ENCODE measurements at regions not wholly inside any gene's neighbourhood (a gene's known extent, or its start where the extent isn't known, plus 50 kb on each side); places are given as distances from the start of the nearest gene placed in this dataset.

DNA sequence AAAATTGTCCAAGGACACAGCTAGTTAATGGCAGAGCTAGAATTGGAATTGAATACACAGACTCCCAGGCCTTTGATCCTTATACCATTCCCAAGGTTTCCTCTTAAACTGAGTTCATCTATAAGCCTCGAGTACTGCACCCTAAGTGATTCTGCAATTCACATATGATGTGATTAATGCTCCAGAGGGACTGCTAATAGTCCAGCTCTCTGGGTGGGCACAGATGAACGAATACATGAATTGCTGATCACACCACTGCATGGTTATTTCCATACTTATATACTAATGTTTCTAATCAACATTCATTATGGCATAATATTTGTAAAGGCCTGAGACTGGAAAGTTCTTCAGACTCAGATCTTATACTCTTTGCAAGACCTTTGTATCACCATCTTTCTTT is 101.8 kb downstream of the NUFIP1 start:
- Mint-ChIP-seq H3K4me3 (ENCODE audit: unreplicated experiment) (no peak overlapping the region), H3K36me3 (ENCODE audit: unreplicated experiment) (no peaks in the 10 kb centered on the region), H3K27me3 (ENCODE audit: unreplicated experiment) (no peaks in the 10 kb centered on the region), H3K9me3 (ENCODE audit: unreplicated experiment) (no peaks in the 10 kb centered on the region), H3K4me1 (ENCODE audit: low read depth, unreplicated experiment) (no peaks in the 10 kb centered on the region), H3K27ac (ENCODE audit: unreplicated experiment) (no peak overlapping the region)
- TF ChIP-seq, protein P1, sequence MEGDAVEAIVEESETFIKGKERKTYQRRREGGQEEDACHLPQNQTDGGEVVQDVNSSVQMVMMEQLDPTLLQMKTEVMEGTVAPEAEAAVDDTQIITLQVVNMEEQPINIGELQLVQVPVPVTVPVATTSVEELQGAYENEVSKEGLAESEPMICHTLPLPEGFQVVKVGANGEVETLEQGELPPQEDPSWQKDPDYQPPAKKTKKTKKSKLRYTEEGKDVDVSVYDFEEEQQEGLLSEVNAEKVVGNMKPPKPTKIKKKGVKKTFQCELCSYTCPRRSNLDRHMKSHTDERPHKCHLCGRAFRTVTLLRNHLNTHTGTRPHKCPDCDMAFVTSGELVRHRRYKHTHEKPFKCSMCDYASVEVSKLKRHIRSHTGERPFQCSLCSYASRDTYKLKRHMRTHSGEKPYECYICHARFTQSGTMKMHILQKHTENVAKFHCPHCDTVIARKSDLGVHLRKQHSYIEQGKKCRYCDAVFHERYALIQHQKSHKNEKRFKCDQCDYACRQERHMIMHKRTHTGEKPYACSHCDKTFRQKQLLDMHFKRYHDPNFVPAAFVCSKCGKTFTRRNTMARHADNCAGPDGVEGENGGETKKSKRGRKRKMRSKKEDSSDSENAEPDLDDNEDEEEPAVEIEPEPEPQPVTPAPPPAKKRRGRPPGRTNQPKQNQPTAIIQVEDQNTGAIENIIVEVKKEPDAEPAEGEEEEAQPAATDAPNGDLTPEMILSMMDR (IDR thresholded peaks at IDR 0.05; ENCODE audit: partially characterized antibody, unreplicated experiment) = no peak
- DNase-seq = no peak

DNA sequence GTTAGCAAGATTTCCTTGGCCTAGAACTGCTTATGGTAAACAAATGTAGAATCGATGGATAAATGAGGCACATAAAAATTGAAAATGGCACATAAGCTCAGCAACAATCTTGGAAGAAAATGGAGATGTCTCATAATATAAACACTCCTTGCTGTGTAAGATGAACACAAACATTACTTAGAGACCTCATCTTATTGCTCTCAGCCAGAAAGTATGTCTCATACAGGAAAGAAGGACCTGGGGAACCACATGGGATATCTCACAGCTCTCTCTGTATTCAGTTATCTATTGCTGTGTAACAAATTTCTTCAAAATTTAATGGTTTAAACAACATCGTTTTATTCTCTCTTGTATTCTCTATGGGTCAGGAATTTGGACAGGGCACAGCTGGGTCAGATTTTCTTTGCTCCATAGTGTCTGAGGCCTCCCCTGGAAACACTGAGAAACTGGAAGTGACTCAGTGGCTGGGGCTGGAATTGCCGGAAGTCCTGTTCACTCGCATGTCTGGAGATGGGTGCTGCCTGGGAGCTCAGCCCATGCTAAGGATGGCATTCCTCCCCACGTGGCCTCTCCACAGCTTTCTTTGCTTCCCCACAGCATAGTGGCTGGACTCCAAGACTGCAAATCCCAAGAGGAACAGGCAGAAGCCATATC is 105.1 kb downstream of the NUFIP1 start:
- Mint-ChIP-seq H3K27me3 (ENCODE audit: unreplicated experiment) (no peaks in the 10 kb centered on the region), H3K27ac (ENCODE audit: unreplicated experiment) (no peak overlapping the region), H3K4me1 (ENCODE audit: low read depth, unreplicated experiment) (no peaks in the 10 kb centered on the region), H3K4me3 (ENCODE audit: unreplicated experiment) (no peak overlapping the region), H3K36me3 (ENCODE audit: unreplicated experiment) (no peaks in the 10 kb centered on the region), H3K9me3 (ENCODE audit: unreplicated experiment) (no peaks in the 10 kb centered on the region)
- TF ChIP-seq, protein P1 (IDR thresholded peaks at IDR 0.05; ENCODE audit: partially characterized antibody, unreplicated experiment) = no peak
- DNase-seq = no peak

DNA sequence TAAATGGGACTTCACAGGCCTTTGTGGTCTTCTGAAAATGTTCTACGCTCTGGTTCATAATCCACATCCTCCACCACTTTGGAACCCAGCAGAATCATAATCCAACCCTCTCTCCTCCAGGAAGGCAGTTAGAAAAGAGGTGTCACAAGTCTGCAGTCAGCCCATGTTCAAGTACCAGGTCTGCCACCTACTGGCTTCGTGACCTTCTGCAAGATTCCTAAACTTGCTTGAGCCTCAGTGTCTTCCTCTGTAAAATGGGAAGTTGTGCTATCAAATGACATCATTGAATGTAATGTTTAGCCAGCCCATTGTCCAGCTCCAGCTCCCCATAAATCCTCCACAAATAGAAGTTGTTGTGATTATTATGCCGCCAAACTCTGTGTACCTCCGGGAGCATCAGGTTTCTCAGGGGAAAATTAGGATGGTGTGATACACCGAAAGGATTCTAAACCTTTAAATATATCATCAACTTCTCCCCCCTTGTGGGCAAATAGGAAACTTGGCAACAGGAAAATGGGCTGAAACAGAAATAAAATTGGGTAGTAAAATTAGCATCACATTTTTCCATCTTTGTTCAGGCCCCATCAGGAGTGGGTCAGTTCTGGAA is 109.7 kb downstream of the NUFIP1 start:
- Mint-ChIP-seq H3K4me1 (ENCODE audit: low read depth, unreplicated experiment) (no peaks in the 10 kb centered on the region), H3K4me3 (ENCODE audit: unreplicated experiment) (no peak overlapping the region), H3K9me3 (ENCODE audit: unreplicated experiment) (no peaks in the 10 kb centered on the region), H3K36me3 (ENCODE audit: unreplicated experiment) (peaks cover 6% of the 10 kb centered on the region), H3K27me3 (ENCODE audit: unreplicated experiment) (no peaks in the 10 kb centered on the region), H3K27ac (ENCODE audit: unreplicated experiment) (no peak overlapping the region)
- no peak for DNase-seq
- TF ChIP-seq, protein P1 (IDR thresholded peaks at IDR 0.05; ENCODE audit: partially characterized antibody, unreplicated experiment) = peak; percentile 34

DNA sequence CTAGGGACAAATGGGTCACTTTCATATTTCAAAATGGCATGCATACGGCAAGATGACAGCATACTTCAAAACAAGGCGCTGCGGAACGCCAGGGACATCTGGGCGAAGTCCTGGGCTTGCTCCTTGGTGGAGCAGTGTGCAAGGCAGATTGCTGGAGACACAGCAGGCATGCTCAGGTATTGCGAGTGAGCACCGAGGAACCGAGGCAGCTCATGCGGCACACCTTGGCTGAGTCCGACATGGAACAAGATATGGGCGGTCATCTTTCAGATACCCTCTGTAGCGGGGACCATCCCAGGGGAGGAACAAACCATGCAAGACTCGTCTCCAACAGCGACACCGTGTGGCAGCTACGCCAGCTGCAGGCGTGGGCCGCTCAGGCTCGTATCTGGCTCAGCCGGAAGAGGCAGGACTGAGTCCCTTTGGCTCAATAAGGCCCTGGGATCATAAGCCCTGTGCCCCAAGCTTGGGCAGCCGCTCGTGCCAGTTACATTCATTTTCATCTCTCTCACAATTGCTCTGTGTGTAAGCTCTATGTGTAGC is 112.4 kb downstream of the NUFIP1 start:
- H3K27ac Mint-ChIP-seq (ENCODE audit: unreplicated experiment) = no peak overlapping the region
- peaks cover 1% of the 10 kb centered on the region for H3K27me3 Mint-ChIP-seq (ENCODE audit: unreplicated experiment)
- H3K4me1 Mint-ChIP-seq (ENCODE audit: low read depth, unreplicated experiment) = no peaks in the 10 kb centered on the region
- H3K4me3 Mint-ChIP-seq (ENCODE audit: unreplicated experiment) = no peak overlapping the region
- DNase-seq = peak; percentile 44
- TF ChIP-seq, protein P1 (IDR thresholded peaks at IDR 0.05; ENCODE audit: partially characterized antibody, unreplicated experiment) = peak; percentile 57
- H3K36me3 Mint-ChIP-seq (ENCODE audit: unreplicated experiment) = peaks cover 9% of the 10 kb centered on the region
- no peaks in the 10 kb centered on the region for H3K9me3 Mint-ChIP-seq (ENCODE audit: unreplicated experiment)
